ENCODE measurements at regions not wholly inside any gene's neighbourhood (a gene's known extent, or its start where the extent isn't known, plus 50 kb on each side); places are given as distances from the start of the nearest gene placed in this dataset.

GRCh38 chr7:130962109-130962508, 228.1 kb upstream of the KLF14 start:
- DNase-seq (ENCODE audit: unreplicated experiment): no peak
- H3K9me3 Mint-ChIP-seq (ENCODE audit: unreplicated experiment): no peaks in the 10 kb centered on the region
- no TSS peak for BruUV-seq (replicated peaks)
- intact Hi-C loops (cut with micrococcal nuclease): loop anchor here (5.0 kb wide), 2 partner anchors 65 to 80 kb away; no protein-coding TSS in a partner anchor
- H3K36me3 Mint-ChIP-seq (ENCODE audit: insufficient read depth, unreplicated experiment): peaks cover 29% of the 10 kb centered on the region
- no peaks in the 10 kb centered on the region for H3K27me3 Mint-ChIP-seq (ENCODE audit: insufficient read depth, unreplicated experiment)
- peak overlapping the region; percentile 76 for H3K4me3 Mint-ChIP-seq (ENCODE audit: unreplicated experiment)
- ChIA-PET POLR2A (interaction anchor here (0.6 to 12.1 kb wide), 16 partner anchors 10 to 585 kb away, joined by 3 to 178 read pairs (median 4); no protein-coding TSS in a partner anchor), CTCF (interaction anchor here (0.6 to 7.3 kb wide), 10 partner anchors 9 to 552 kb away, joined by 3 to 87 read pairs (median 4); no protein-coding TSS in a partner anchor)
- no peak for TF ChIP-seq CTCF (IDR thresholded peaks at IDR 0.05; ENCODE audit: unreplicated experiment)
- H3K27ac Mint-ChIP-seq (ENCODE audit: low read depth, unreplicated experiment): peak overlapping the region; percentile 94
- peaks cover 39% of the 10 kb centered on the region for H3K4me1 Mint-ChIP-seq (ENCODE audit: insufficient read depth, unreplicated experiment)

- no peak for TF ChIP-seq CTCF (IDR thresholded peaks at IDR 0.05; ENCODE audit: unreplicated experiment)
- H3K4me1 Mint-ChIP-seq (ENCODE audit: insufficient read depth, unreplicated experiment): peaks cover 39% of the 10 kb centered on the region
- no peak for DNase-seq (ENCODE audit: unreplicated experiment)
- H3K9me3 Mint-ChIP-seq (ENCODE audit: unreplicated experiment): no peaks in the 10 kb centered on the region
- no peaks in the 10 kb centered on the region for H3K27me3 Mint-ChIP-seq (ENCODE audit: insufficient read depth, unreplicated experiment)
- H3K36me3 Mint-ChIP-seq (ENCODE audit: insufficient read depth, unreplicated experiment): peaks cover 29% of the 10 kb centered on the region
- no TSS peak for BruUV-seq (replicated peaks)
- no peak overlapping the region for H3K4me3 Mint-ChIP-seq (ENCODE audit: unreplicated experiment)
- POLR2A ChIA-PET: interaction anchor here (0.7 to 12.1 kb wide), 9 partner anchors 17 to 144 kb away, joined by 3 to 178 read pairs (median 6); no protein-coding TSS in a partner anchor
- H3K27ac Mint-ChIP-seq (ENCODE audit: low read depth, unreplicated experiment): no peak overlapping the region
- CTCF ChIA-PET: interaction anchor here (0.8 to 3.6 kb wide), 5 partner anchors 11 to 77 kb away, joined by 3 to 24 read pairs (median 5); no protein-coding TSS in a partner anchor
- intact Hi-C loops (cut with micrococcal nuclease): loop anchor here (5.0 kb wide), 2 partner anchors 64 to 79 kb away; no protein-coding TSS in a partner anchor
These were observed 229.3 kb upstream of the KLF14 start for GRCh38 chr7:130963339-130963738.

GRCh38 chr7:130965515-130965914, 231.5 kb upstream of the KLF14 start:
- H3K27me3 Mint-ChIP-seq (ENCODE audit: insufficient read depth, unreplicated experiment): no peaks in the 10 kb centered on the region
- no peaks in the 10 kb centered on the region for H3K9me3 Mint-ChIP-seq (ENCODE audit: unreplicated experiment)
- no TSS peak for BruUV-seq (replicated peaks)
- H3K4me1 Mint-ChIP-seq (ENCODE audit: insufficient read depth, unreplicated experiment): peaks cover 21% of the 10 kb centered on the region
- H3K27ac Mint-ChIP-seq (ENCODE audit: low read depth, unreplicated experiment): no peak overlapping the region
- CTCF ChIA-PET: interaction anchor here (3.1 kb wide), 1 partner anchor 69 kb away, joined by 14 read pairs; no protein-coding TSS in a partner anchor
- TF ChIP-seq CTCF (IDR thresholded peaks at IDR 0.05; ENCODE audit: unreplicated experiment): no peak
- peaks cover 25% of the 10 kb centered on the region for H3K36me3 Mint-ChIP-seq (ENCODE audit: insufficient read depth, unreplicated experiment)
- no peak for DNase-seq (ENCODE audit: unreplicated experiment)
- intact Hi-C loops (cut with micrococcal nuclease): no loop called here
- no peak overlapping the region for H3K4me3 Mint-ChIP-seq (ENCODE audit: unreplicated experiment)
- POLR2A ChIA-PET: no interaction called here

GRCh38 chr7:130966246-130967009, 232.4 kb upstream of the KLF14 start:
- BruUV-seq (replicated peaks): no TSS peak
- no peak for DNase-seq (ENCODE audit: unreplicated experiment)
- ChIA-PET POLR2A (interaction anchor here (1.0 to 1.1 kb wide), 3 partner anchors 12 to 46 kb away, joined by 3 read pairs; no protein-coding TSS in a partner anchor), CTCF (interaction anchor here (0.6 to 3.1 kb wide), 4 partner anchors 16 to 96 kb away, joined by 3 to 14 read pairs (median 8); no protein-coding TSS in a partner anchor)
- H3K4me1 Mint-ChIP-seq (ENCODE audit: insufficient read depth, unreplicated experiment): peaks cover 12% of the 10 kb centered on the region
- no peak overlapping the region for H3K27ac Mint-ChIP-seq (ENCODE audit: low read depth, unreplicated experiment)
- TF ChIP-seq CTCF (IDR thresholded peaks at IDR 0.05; ENCODE audit: unreplicated experiment): no peak
- no peaks in the 10 kb centered on the region for H3K27me3 Mint-ChIP-seq (ENCODE audit: insufficient read depth, unreplicated experiment)
- peaks cover 31% of the 10 kb centered on the region for H3K36me3 Mint-ChIP-seq (ENCODE audit: insufficient read depth, unreplicated experiment)
- intact Hi-C loops (cut with micrococcal nuclease): no loop called here
- H3K4me3 Mint-ChIP-seq (ENCODE audit: unreplicated experiment): no peak overlapping the region
- no peaks in the 10 kb centered on the region for H3K9me3 Mint-ChIP-seq (ENCODE audit: unreplicated experiment)
